ENCODE measurements at regions not wholly inside any gene's neighbourhood (a gene's known extent, or its start where the extent isn't known, plus 50 kb on each side); places are given as distances from the start of the nearest gene placed in this dataset.

- Histone ChIP-seq H3K36me3 (ENCODE audit: insufficient read depth, low read length) (no peaks in the 10 kb centered on the region), H2AFZ (ENCODE audit: low read length) (no peak overlapping the region), H3K27me3 (ENCODE audit: low read length) (no peaks in the 10 kb centered on the region), H3K9ac (ENCODE audit: low read length) (no peak overlapping the region), H4K20me1 (ENCODE audit: insufficient read depth, low read depth, low read length) (no peaks in the 10 kb centered on the region), H3K4me2 (ENCODE audit: low read depth, low read length, poor library complexity, severe bottlenecking) (no peak overlapping the region), H3K9me2 (replicated peaks; ENCODE audit: insufficient read depth, low read length) (no peaks in the 10 kb centered on the region), H3K4me1 (ENCODE audit: low read length) (no peaks in the 10 kb centered on the region), H3K4me3 (ENCODE audit: low read length) (no peak overlapping the region), H3K9me3 (ENCODE audit: low read length) (no peaks in the 10 kb centered on the region), H3K79me2 (ENCODE audit: low read length) (no peaks in the 10 kb centered on the region), H3K27ac (ENCODE audit: low read length) (no peak overlapping the region)
- no peak for DNase-seq
These were observed 612.5 kb downstream of the PRELID2 start for GRCh38 chr5:145222622-145223021.

GRCh38 chr5:145221416-145221815, 613.7 kb downstream of the PRELID2 start:
- Histone ChIP-seq H3K9ac (ENCODE audit: low read length) (no peak overlapping the region), H4K20me1 (ENCODE audit: insufficient read depth, low read depth, low read length) (no peaks in the 10 kb centered on the region), H3K36me3 (ENCODE audit: insufficient read depth, low read length) (no peaks in the 10 kb centered on the region)

GRCh38 chr5:145220481-145220880, 614.7 kb downstream of the PRELID2 start:
- Histone ChIP-seq H4K20me1 (ENCODE audit: insufficient read depth, low read depth, low read length) (no peaks in the 10 kb centered on the region), H3K9ac (ENCODE audit: low read length) (no peak overlapping the region), H3K27ac (ENCODE audit: low read length) (no peak overlapping the region), H3K4me1 (ENCODE audit: low read length) (no peaks in the 10 kb centered on the region), H3K9me2 (replicated peaks; ENCODE audit: insufficient read depth, low read length) (no peaks in the 10 kb centered on the region), H3K4me2 (ENCODE audit: low read depth, low read length, poor library complexity, severe bottlenecking) (no peak overlapping the region), H3K36me3 (ENCODE audit: insufficient read depth, low read length) (no peaks in the 10 kb centered on the region), H3K27me3 (ENCODE audit: low read length) (no peaks in the 10 kb centered on the region), H3K79me2 (ENCODE audit: low read length) (no peaks in the 10 kb centered on the region), H3K9me3 (ENCODE audit: low read length) (no peaks in the 10 kb centered on the region), H3K4me3 (ENCODE audit: low read length) (no peak overlapping the region), H2AFZ (ENCODE audit: low read length) (no peak overlapping the region)
- no peak for DNase-seq

More at GRCh38 chr5:145221416-145221815, 613.7 kb downstream of the PRELID2 start:
- H3K27me3 ChIP-seq (ENCODE audit: low read length) = no peaks in the 10 kb centered on the region
- no peaks in the 10 kb centered on the region for H3K79me2 ChIP-seq (ENCODE audit: low read length)
- no peak overlapping the region for H3K4me2 ChIP-seq (ENCODE audit: low read depth, low read length, poor library complexity, severe bottlenecking)
- no peaks in the 10 kb centered on the region for H3K9me3 ChIP-seq (ENCODE audit: low read length)
- no peaks in the 10 kb centered on the region for H3K9me2 ChIP-seq (replicated peaks; ENCODE audit: insufficient read depth, low read length)
- no peak for DNase-seq
- H3K4me1 ChIP-seq (ENCODE audit: low read length) = no peaks in the 10 kb centered on the region
- no peak overlapping the region for H3K27ac ChIP-seq (ENCODE audit: low read length)
- no peak overlapping the region for H3K4me3 ChIP-seq (ENCODE audit: low read length)
- H2AFZ ChIP-seq (ENCODE audit: low read length) = no peak overlapping the region

GRCh38 chr5:145218982-145219381, 616.2 kb downstream of the PRELID2 start:
- Histone ChIP-seq H3K79me2 (ENCODE audit: low read length) (no peaks in the 10 kb centered on the region), H3K9ac (ENCODE audit: low read length) (no peak overlapping the region), H4K20me1 (ENCODE audit: insufficient read depth, low read depth, low read length) (no peaks in the 10 kb centered on the region), H3K4me1 (ENCODE audit: low read length) (no peaks in the 10 kb centered on the region), H3K9me2 (replicated peaks; ENCODE audit: insufficient read depth, low read length) (no peaks in the 10 kb centered on the region), H3K36me3 (ENCODE audit: insufficient read depth, low read length) (no peaks in the 10 kb centered on the region), H3K4me3 (ENCODE audit: low read length) (no peak overlapping the region), H2AFZ (ENCODE audit: low read length) (no peak overlapping the region), H3K27me3 (ENCODE audit: low read length) (no peaks in the 10 kb centered on the region), H3K4me2 (ENCODE audit: low read depth, low read length, poor library complexity, severe bottlenecking) (no peak overlapping the region), H3K27ac (ENCODE audit: low read length) (no peak overlapping the region), H3K9me3 (ENCODE audit: low read length) (no peaks in the 10 kb centered on the region)
- no peak for DNase-seq

GRCh38 chr5:145218019-145218418, 617.1 kb downstream of the PRELID2 start:
- no peak overlapping the region for H3K4me2 ChIP-seq (ENCODE audit: low read depth, low read length, poor library complexity, severe bottlenecking)
- H3K79me2 ChIP-seq (ENCODE audit: low read length) = no peaks in the 10 kb centered on the region
- no peak overlapping the region for H3K27ac ChIP-seq (ENCODE audit: low read length)
- no peaks in the 10 kb centered on the region for H4K20me1 ChIP-seq (ENCODE audit: insufficient read depth, low read depth, low read length)
- H3K4me3 ChIP-seq (ENCODE audit: low read length) = no peak overlapping the region
- no peak overlapping the region for H3K9ac ChIP-seq (ENCODE audit: low read length)
- H3K27me3 ChIP-seq (ENCODE audit: low read length) = no peaks in the 10 kb centered on the region
- H3K4me1 ChIP-seq (ENCODE audit: low read length) = no peaks in the 10 kb centered on the region
- no peak overlapping the region for H2AFZ ChIP-seq (ENCODE audit: low read length)
- no peaks in the 10 kb centered on the region for H3K9me3 ChIP-seq (ENCODE audit: low read length)
- no peaks in the 10 kb centered on the region for H3K36me3 ChIP-seq (ENCODE audit: insufficient read depth, low read length)
- no peak for DNase-seq
- H3K9me2 ChIP-seq (replicated peaks; ENCODE audit: insufficient read depth, low read length) = no peaks in the 10 kb centered on the region

GRCh38 chr5:145210020-145210419, 625.1 kb downstream of the PRELID2 start:
- Histone ChIP-seq H3K9me2 (replicated peaks; ENCODE audit: insufficient read depth, low read length) (no peaks in the 10 kb centered on the region), H3K27ac (ENCODE audit: low read length) (no peak overlapping the region), H3K4me1 (ENCODE audit: low read length) (no peaks in the 10 kb centered on the region), H4K20me1 (ENCODE audit: insufficient read depth, low read depth, low read length) (no peaks in the 10 kb centered on the region), H3K27me3 (ENCODE audit: low read length) (no peaks in the 10 kb centered on the region), H3K36me3 (ENCODE audit: insufficient read depth, low read length) (no peaks in the 10 kb centered on the region), H3K9me3 (ENCODE audit: low read length) (no peaks in the 10 kb centered on the region), H2AFZ (ENCODE audit: low read length) (no peak overlapping the region), H3K4me2 (ENCODE audit: low read depth, low read length, poor library complexity, severe bottlenecking) (no peak overlapping the region), H3K4me3 (ENCODE audit: low read length) (no peak overlapping the region), H3K79me2 (ENCODE audit: low read length) (no peaks in the 10 kb centered on the region), H3K9ac (ENCODE audit: low read length) (no peak overlapping the region)
- DNase-seq = no peak

- H3K27me3 ChIP-seq (ENCODE audit: low read length) = no peaks in the 10 kb centered on the region
- H3K27ac ChIP-seq (ENCODE audit: low read length) = no peak overlapping the region
- H3K4me2 ChIP-seq (ENCODE audit: low read depth, low read length, poor library complexity, severe bottlenecking) = no peak overlapping the region
- H3K4me3 ChIP-seq (ENCODE audit: low read length) = no peak overlapping the region
- no peaks in the 10 kb centered on the region for H3K4me1 ChIP-seq (ENCODE audit: low read length)
- H4K20me1 ChIP-seq (ENCODE audit: insufficient read depth, low read depth, low read length) = no peaks in the 10 kb centered on the region
- H2AFZ ChIP-seq (ENCODE audit: low read length) = no peak overlapping the region
- no peaks in the 10 kb centered on the region for H3K79me2 ChIP-seq (ENCODE audit: low read length)
- DNase-seq = no peak
- H3K9me3 ChIP-seq (ENCODE audit: low read length) = no peaks in the 10 kb centered on the region
- H3K36me3 ChIP-seq (ENCODE audit: insufficient read depth, low read length) = no peaks in the 10 kb centered on the region
- no peak overlapping the region for H3K9ac ChIP-seq (ENCODE audit: low read length)
- no peaks in the 10 kb centered on the region for H3K9me2 ChIP-seq (replicated peaks; ENCODE audit: insufficient read depth, low read length)
These were observed 629.6 kb downstream of the PRELID2 start for GRCh38 chr5:145205546-145205945.

GRCh38 chr5:145204743-145205142, 630.4 kb downstream of the PRELID2 start:
- no peak overlapping the region for H3K4me2 ChIP-seq (ENCODE audit: low read depth, low read length, poor library complexity, severe bottlenecking)
- no peak overlapping the region for H3K4me3 ChIP-seq (ENCODE audit: low read length)
- no peak for DNase-seq

GRCh38 chr5:145203193-145203592, 631.9 kb downstream of the PRELID2 start:
- no peak overlapping the region for H2AFZ ChIP-seq (ENCODE audit: low read length)
- no peaks in the 10 kb centered on the region for H3K27me3 ChIP-seq (ENCODE audit: low read length)
- no peaks in the 10 kb centered on the region for H3K9me2 ChIP-seq (replicated peaks; ENCODE audit: insufficient read depth, low read length)
- H3K9me3 ChIP-seq (ENCODE audit: low read length) = no peaks in the 10 kb centered on the region
- no peaks in the 10 kb centered on the region for H3K36me3 ChIP-seq (ENCODE audit: insufficient read depth, low read length)
- H3K4me3 ChIP-seq (ENCODE audit: low read length) = no peak overlapping the region
- no peak overlapping the region for H3K27ac ChIP-seq (ENCODE audit: low read length)
- no peaks in the 10 kb centered on the region for H3K79me2 ChIP-seq (ENCODE audit: low read length)
- H3K4me2 ChIP-seq (ENCODE audit: low read depth, low read length, poor library complexity, severe bottlenecking) = no peak overlapping the region
- no peaks in the 10 kb centered on the region for H4K20me1 ChIP-seq (ENCODE audit: insufficient read depth, low read depth, low read length)
- no peaks in the 10 kb centered on the region for H3K4me1 ChIP-seq (ENCODE audit: low read length)
- H3K9ac ChIP-seq (ENCODE audit: low read length) = no peak overlapping the region
- no peak for DNase-seq

More at GRCh38 chr5:145204743-145205142, 630.4 kb downstream of the PRELID2 start:
- no peak overlapping the region for H3K27ac ChIP-seq (ENCODE audit: low read length)
- H3K9ac ChIP-seq (ENCODE audit: low read length) = no peak overlapping the region
- H4K20me1 ChIP-seq (ENCODE audit: insufficient read depth, low read depth, low read length) = no peaks in the 10 kb centered on the region
- H3K27me3 ChIP-seq (ENCODE audit: low read length) = no peaks in the 10 kb centered on the region
- no peaks in the 10 kb centered on the region for H3K9me2 ChIP-seq (replicated peaks; ENCODE audit: insufficient read depth, low read length)
- no peaks in the 10 kb centered on the region for H3K9me3 ChIP-seq (ENCODE audit: low read length)
- no peak overlapping the region for H2AFZ ChIP-seq (ENCODE audit: low read length)
- no peaks in the 10 kb centered on the region for H3K4me1 ChIP-seq (ENCODE audit: low read length)
- no peaks in the 10 kb centered on the region for H3K36me3 ChIP-seq (ENCODE audit: insufficient read depth, low read length)
- no peaks in the 10 kb centered on the region for H3K79me2 ChIP-seq (ENCODE audit: low read length)
